Lung (tissue), 11 donors: ENCODE measurements at regions not wholly inside any gene's neighbourhood (a gene's known extent, or its start where the extent isn't known, plus 50 kb on each side); places are given as distances from the start of the nearest gene placed in this dataset.

Experiments used
- ATAC-seq: fragments of 200-7000 bp; cut with Tn5 transposase; one replicate; pipeline ENCODE4 v1.9.1; 2020; ENCODE audit warnings: moderate number of reproducible peaks; ENCODE audit not compliant: insufficient read depth, low FRiP score
- DNase-seq, 3 donors: peaks; one replicate each; pipeline ENCODE4 v3.0.0-alpha.2; 2013 to 2017
- H3K27ac ChIP-seq, 2 donors: one replicate each; pipeline ENCODE4 v1.5.1; 2013; ENCODE audit warnings: mild to moderate bottlenecking in 2 of 2, moderate library complexity in 2 of 2, control low read depth in 1 of 2, inconsistent platforms in 1 of 2, low read depth in 1 of 2, low read length in 1 of 2
- H3K27me3 ChIP-seq, 3 donors: one replicate each; pipeline ENCODE4 v1.5.1; 2013; ENCODE audit warnings: low read length in 2 of 3; ENCODE audit not compliant: control insufficient read depth in 3 of 3, insufficient read depth in 3 of 3
- H3K36me3 ChIP-seq, 4 donors: one replicate each; pipeline ENCODE4 v1.5.1; 2013; ENCODE audit warnings: low read length in 4 of 4, mild to moderate bottlenecking in 1 of 4, moderate library complexity in 1 of 4; ENCODE audit not compliant: control insufficient read depth in 4 of 4, insufficient read depth in 4 of 4
- H3K4me1 ChIP-seq, 5 donors: one replicate each; pipeline ENCODE4 v1.5.1; 2013; ENCODE audit warnings: low read length in 5 of 5, mild to moderate bottlenecking in 2 of 5, moderate library complexity in 1 of 5; ENCODE audit not compliant: control insufficient read depth in 5 of 5, insufficient read depth in 5 of 5
- H3K4me3 ChIP-seq: one replicate; pipeline ENCODE4 v1.5.1; 2013; ENCODE audit warnings: mild to moderate bottlenecking, control low read depth, moderate library complexity
- H3K9ac ChIP-seq, 2 donors: one replicate each; pipeline ENCODE4 v1.5.1; 2013; ENCODE audit warnings: low read length in 2 of 2, control low read depth in 1 of 2; ENCODE audit not compliant: insufficient read depth in 1 of 2
- H3K9me3 ChIP-seq, 4 donors: one replicate each; pipeline ENCODE4 v1.5.1; 2013; ENCODE audit warnings: low read length in 3 of 4, mild to moderate bottlenecking in 1 of 4, moderate library complexity in 1 of 4; ENCODE audit not compliant: control insufficient read depth in 4 of 4, insufficient read depth in 3 of 4
- WGBS, 2 donors: extraction: QIAGEN DNeasy Blood & Tissue Kit; methylation state at CpG; one replicate each; pipeline ENCODE4 v1.1.7; 2013; 5-methylcytosine and 5-hydroxymethylcytosine counted together
- TF ChIP-seq, protein P1 (sequence below): IDR thresholded peaks from 2 replicates; pipeline ENCODE4 v1.5.1; 2012; ENCODE audit warnings: mild to moderate bottlenecking; ENCODE audit errors: control extremely low read depth, extremely low read depth
- donor health status: control.
- donor health status: control.
- donor health status: Bipolar disorder and iron deficiency.
- donor health status: healthy.
- donor health status: DM: yes; HTN: yes; CAD: no.

DNA sequence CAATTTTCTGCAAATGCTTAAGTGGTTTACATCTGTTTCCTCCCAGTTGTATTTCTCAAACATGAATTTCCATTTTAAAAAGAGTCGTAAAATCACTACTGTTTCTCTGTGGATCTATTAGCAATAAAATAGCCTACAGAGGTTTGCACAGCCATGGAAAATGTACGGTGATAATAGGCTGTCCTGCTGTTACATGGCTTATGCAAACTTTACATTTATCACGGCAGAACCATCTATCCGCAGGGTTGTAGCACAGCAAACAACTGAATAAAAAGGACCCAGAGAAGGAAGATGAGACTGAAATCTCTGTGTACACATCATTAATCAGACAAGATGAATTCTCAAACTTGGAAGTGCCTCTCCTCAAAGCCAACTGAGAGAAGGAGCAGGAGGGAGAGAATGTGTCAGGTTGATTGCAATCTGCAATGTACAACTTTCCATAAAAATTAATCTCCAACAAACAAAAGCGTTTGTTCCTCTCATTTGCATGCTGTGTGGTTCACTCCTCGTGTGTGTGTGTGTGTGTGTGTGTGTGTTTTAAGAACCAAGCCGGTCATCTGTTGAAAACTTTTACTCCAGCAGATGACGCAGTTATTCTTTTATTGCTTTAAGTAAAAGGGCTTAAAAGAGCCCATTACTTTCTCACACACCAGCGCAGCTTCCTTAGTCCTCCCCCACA lies 279.3 kb downstream of the SKAP2 start:
- H3K27ac ChIP-seq = no peak overlapping the region
- no peak overlapping the region for H3K4me3 ChIP-seq
- no peak overlapping the region for H3K9ac ChIP-seq
- ATAC-seq = no peak
- H3K4me1 ChIP-seq = peaks cover 0 to 10% (median 0%) of the 10 kb centered on the region in 5 donors
- no peaks in the 10 kb centered on the region for H3K9me3 ChIP-seq
- TF ChIP-seq, protein P1, sequence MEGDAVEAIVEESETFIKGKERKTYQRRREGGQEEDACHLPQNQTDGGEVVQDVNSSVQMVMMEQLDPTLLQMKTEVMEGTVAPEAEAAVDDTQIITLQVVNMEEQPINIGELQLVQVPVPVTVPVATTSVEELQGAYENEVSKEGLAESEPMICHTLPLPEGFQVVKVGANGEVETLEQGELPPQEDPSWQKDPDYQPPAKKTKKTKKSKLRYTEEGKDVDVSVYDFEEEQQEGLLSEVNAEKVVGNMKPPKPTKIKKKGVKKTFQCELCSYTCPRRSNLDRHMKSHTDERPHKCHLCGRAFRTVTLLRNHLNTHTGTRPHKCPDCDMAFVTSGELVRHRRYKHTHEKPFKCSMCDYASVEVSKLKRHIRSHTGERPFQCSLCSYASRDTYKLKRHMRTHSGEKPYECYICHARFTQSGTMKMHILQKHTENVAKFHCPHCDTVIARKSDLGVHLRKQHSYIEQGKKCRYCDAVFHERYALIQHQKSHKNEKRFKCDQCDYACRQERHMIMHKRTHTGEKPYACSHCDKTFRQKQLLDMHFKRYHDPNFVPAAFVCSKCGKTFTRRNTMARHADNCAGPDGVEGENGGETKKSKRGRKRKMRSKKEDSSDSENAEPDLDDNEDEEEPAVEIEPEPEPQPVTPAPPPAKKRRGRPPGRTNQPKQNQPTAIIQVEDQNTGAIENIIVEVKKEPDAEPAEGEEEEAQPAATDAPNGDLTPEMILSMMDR = no peak
- peaks cover 0 to 6% (median 0%) of the 10 kb centered on the region in 3 donors for H3K27me3 ChIP-seq
- no peaks in the 10 kb centered on the region for H3K36me3 ChIP-seq
- 74 to 83% methylated on average over 9 of the region's 9 CpGs for WGBS, 2 donors
- no peak for DNase-seq

DNA sequence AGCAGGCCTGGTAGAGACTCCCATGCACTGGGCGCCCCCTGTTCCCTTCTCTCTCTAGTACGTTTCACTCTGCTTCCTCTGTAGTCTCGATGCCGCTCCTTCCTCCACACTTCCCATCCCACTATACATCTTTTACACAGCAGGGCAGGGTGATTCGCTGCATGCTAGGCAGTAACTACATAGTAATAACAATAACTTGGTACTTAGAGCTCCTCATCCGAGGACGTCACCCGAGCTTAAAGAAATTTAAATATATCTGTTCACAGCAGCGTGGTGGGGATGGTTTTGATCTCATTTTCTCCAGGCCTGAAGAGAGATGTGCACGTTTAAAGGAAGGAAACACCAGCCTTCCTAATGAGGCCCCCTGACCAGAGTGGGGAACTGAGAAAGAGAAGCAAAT lies 276.9 kb downstream of the SKAP2 start:
- peaks cover 0 to 10% (median 0%) of the 10 kb centered on the region in 5 donors for H3K4me1 ChIP-seq
- TF ChIP-seq, protein P1 = no peak
- no peaks in the 10 kb centered on the region for H3K9me3 ChIP-seq
- H3K27me3 ChIP-seq = peaks cover 0 to 6% (median 0%) of the 10 kb centered on the region in 3 donors
- no peak overlapping the region for H3K4me3 ChIP-seq
- H3K9ac ChIP-seq = no peak overlapping the region
- WGBS, 2 donors = 39 to 65% methylated on average over 10 of the region's 10 CpGs
- ATAC-seq (no peak), DNase-seq (no peak)
- no peak overlapping the region for H3K27ac ChIP-seq
- no peaks in the 10 kb centered on the region for H3K36me3 ChIP-seq

DNA sequence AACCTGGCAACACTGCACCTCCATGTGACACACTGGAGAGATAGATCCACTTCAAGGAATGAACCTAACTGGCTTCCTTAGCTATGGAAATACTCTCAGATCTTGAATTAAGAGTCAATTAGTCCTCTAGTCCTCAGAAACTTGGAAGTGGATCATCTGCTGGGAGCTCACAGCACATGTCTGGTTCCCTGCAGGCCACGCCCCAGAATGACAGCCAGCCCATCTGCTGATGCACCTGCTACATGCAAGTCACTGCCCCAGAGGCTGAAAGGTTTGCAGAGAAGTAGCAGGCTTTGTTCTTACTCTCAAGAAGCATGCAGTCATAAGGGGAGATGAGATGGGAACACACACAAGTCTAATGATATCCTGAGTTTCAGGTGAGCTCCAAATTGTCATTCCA lies 275.9 kb downstream of the SKAP2 start:
- peaks cover 0 to 15% (median 3%) of the 10 kb centered on the region in 5 donors for H3K4me1 ChIP-seq
- ATAC-seq (no peak), DNase-seq (no peak)
- TF ChIP-seq, protein P1 = no peak
- H3K9me3 ChIP-seq = no peaks in the 10 kb centered on the region
- WGBS, 2 donors = 88 to 91% methylated on average over 1 of the region's 1 CpG
- no peak overlapping the region for H3K27ac ChIP-seq
- H3K4me3 ChIP-seq = no peak overlapping the region
- peaks cover 0 to 6% (median 0%) of the 10 kb centered on the region in 3 donors for H3K27me3 ChIP-seq
- H3K9ac ChIP-seq = no peak overlapping the region
- no peaks in the 10 kb centered on the region for H3K36me3 ChIP-seq

DNA sequence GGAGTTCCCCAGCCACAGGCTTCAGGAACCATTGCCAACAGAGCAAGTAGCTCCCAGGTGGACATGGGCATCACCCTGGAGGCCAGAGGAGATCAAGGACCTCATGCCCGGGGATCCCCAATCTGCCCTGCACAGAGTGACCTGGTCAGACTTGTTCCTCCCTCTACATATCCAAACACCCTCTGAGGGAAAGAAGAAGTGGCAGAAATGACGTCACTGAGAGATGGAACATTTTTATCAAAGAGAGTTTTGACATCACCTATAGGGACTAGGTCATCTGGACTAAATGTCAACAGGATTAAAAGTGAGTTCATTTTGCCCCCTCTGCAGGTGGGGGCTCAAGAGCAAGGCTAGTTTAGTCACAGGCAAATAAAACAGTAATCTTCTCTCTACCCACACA lies 273.7 kb downstream of the SKAP2 start:
- DNase-seq (no peak), ATAC-seq (no peak)
- TF ChIP-seq, protein P1 = no peak
- Histone ChIP-seq H3K27ac (no peak overlapping the region), H3K27me3 (peaks cover 0 to 3% (median 0%) of the 10 kb centered on the region in 3 donors), H3K9ac (no peak overlapping the region), H3K4me3 (no peak overlapping the region), H3K9me3 (no peaks in the 10 kb centered on the region), H3K4me1 (peaks cover 0 to 24% (median 6%) of the 10 kb centered on the region in 5 donors), H3K36me3 (no peaks in the 10 kb centered on the region)
- 67 to 72% methylated on average over 2 of the region's 2 CpGs for WGBS, 2 donors
